OCI-LY7 (cell line): ENCODE measurements at regions not wholly inside any gene's neighbourhood (a gene's known extent, or its start where the extent isn't known, plus 50 kb on each side); places are given as distances from the start of the nearest gene placed in this dataset.

Experiments used
- CTCF ChIP-seq: fragments of 200-600 bp; sonication (generic); conservative IDR thresholded peaks from 2 replicates; pipeline ENCODE4 v1.5.1; 2014; ENCODE audit warnings: mild to moderate bottlenecking, antibody characterized with exemption, low read length, moderate library complexity, mixed read lengths
- EZH2phosphoT487 ChIP-seq: fragments of 200-600 bp; sonication (generic); IDR thresholded peaks from 2 replicates; pipeline ENCODE4 v1.6.1; 2018; ENCODE audit warnings: low read depth, borderline replicate concordance, mild to moderate bottlenecking, mixed run types, antibody characterized with exemption, low read length, moderate library complexity, mixed read lengths

- TF ChIP-seq CTCF (no peak), EZH2phosphoT487 (no peak)
Measured at GRCh38 chr5:2160811-2161210, 278.1 kb upstream of the IRX4 start.
